Lower lobe of right lung (tissue), 2 donors: ENCODE measurements at regions not wholly inside any gene's neighbourhood (a gene's known extent, or its start where the extent isn't known, plus 50 kb on each side); places are given as distances from the start of the nearest gene placed in this dataset.

ENCODE experiments used
- ATAC-seq, 2 donors: fragments of 200-7000 bp; cut with Tn5 transposase; one replicate each; pipeline ENCODE4 v1.9.1; 2020 to 2022; ENCODE audit warnings: mild to moderate bottlenecking in 2 of 2, moderate library complexity in 2 of 2
- DNase-seq: peaks from one replicate; pipeline ENCODE4 v3.0.0-alpha.2; 2020
- H3K27ac ChIP-seq: fragments of 200-600 bp; one replicate; pipeline ENCODE4 v1.8.0; 2022
- H3K27me3 ChIP-seq: fragments of 200-600 bp; one replicate; pipeline ENCODE4 v1.8.0; 2022; ENCODE audit warnings: low read depth
- H3K36me3 ChIP-seq: fragments of 200-600 bp; one replicate; pipeline ENCODE4 v1.8.0; 2022; ENCODE audit warnings: mild to moderate bottlenecking
- H3K4me1 ChIP-seq: fragments of 200-600 bp; one replicate; pipeline ENCODE4 v1.8.0; 2022
- H3K4me3 ChIP-seq: fragments of 200-600 bp; one replicate; pipeline ENCODE4 v1.8.0; 2022; ENCODE audit warnings: mild to moderate bottlenecking
- H3K9me3 ChIP-seq: fragments of 200-600 bp; one replicate; pipeline ENCODE4 v1.8.0; 2022
- CTCF ChIP-seq: fragments of 200-600 bp; IDR thresholded peaks from one replicate; pipeline ENCODE4 v1.8.0; 2022; ENCODE audit warnings: antibody characterized with exemption, mild to moderate bottlenecking
- intact Hi-C: fragments of 100-400 bp; cut with DNase I; formaldehyde crosslinking; loops from one replicate; pipeline ENCODE4 v1.11.0; 2022
- donor health status: DM: no; HTN: yes; CAD: no; lungs with severe emphysema.

- Histone ChIP-seq H3K27ac (no peak overlapping the region), H3K4me3 (no peak overlapping the region), H3K4me1 (no peaks in the 10 kb centered on the region), H3K9me3 (no peaks in the 10 kb centered on the region), H3K27me3 (no peaks in the 10 kb centered on the region), H3K36me3 (no peaks in the 10 kb centered on the region)
- DNase-seq (no peak), ATAC-seq (no peak)
- TF ChIP-seq CTCF: no peak
- intact Hi-C loops: no loop called here
Observed at GRCh38 chr3:107881509-107881908, 209.3 kb downstream of the CD47 start.

GRCh38 chr3:107880702-107881101 lies 210.1 kb downstream of the CD47 start:
- intact Hi-C loops: no loop called here
- ATAC-seq (no peak), DNase-seq (no peak)
- Histone ChIP-seq H3K27ac (no peak overlapping the region), H3K9me3 (no peaks in the 10 kb centered on the region), H3K4me3 (no peak overlapping the region), H3K36me3 (no peaks in the 10 kb centered on the region), H3K4me1 (no peaks in the 10 kb centered on the region), H3K27me3 (no peaks in the 10 kb centered on the region)
- TF ChIP-seq CTCF: no peak

GRCh38 chr3:107877936-107878335 lies 212.9 kb downstream of the CD47 start:
- DNase-seq: no peak
- Histone ChIP-seq H3K27ac (no peak overlapping the region), H3K27me3 (no peaks in the 10 kb centered on the region), H3K4me3 (no peak overlapping the region), H3K9me3 (no peaks in the 10 kb centered on the region), H3K4me1 (no peaks in the 10 kb centered on the region), H3K36me3 (no peaks in the 10 kb centered on the region)
- intact Hi-C loops: no loop called here
- no peak for ATAC-seq
- TF ChIP-seq CTCF: no peak

GRCh38 chr3:107870943-107871638 lies 219.7 kb downstream of the CD47 start:
- no peak overlapping the region for H3K27ac ChIP-seq
- DNase-seq (no peak), ATAC-seq (no peak)
- intact Hi-C loops: no loop called here
- TF ChIP-seq CTCF: no peak
- no peaks in the 10 kb centered on the region for H3K9me3 ChIP-seq
- no peaks in the 10 kb centered on the region for H3K4me1 ChIP-seq
- no peaks in the 10 kb centered on the region for H3K27me3 ChIP-seq
- no peak overlapping the region for H3K4me3 ChIP-seq
- H3K36me3 ChIP-seq: no peaks in the 10 kb centered on the region

- no peaks in the 10 kb centered on the region for H3K9me3 ChIP-seq
- DNase-seq (no peak), ATAC-seq (no peak)
- H3K4me1 ChIP-seq: no peaks in the 10 kb centered on the region
- no peaks in the 10 kb centered on the region for H3K27me3 ChIP-seq
- intact Hi-C loops: no loop called here
- H3K4me3 ChIP-seq: no peak overlapping the region
- no peak for TF ChIP-seq CTCF
- no peak overlapping the region for H3K27ac ChIP-seq
- H3K36me3 ChIP-seq: no peaks in the 10 kb centered on the region
Observed at GRCh38 chr3:107870096-107870495, 220.7 kb downstream of the CD47 start.
